Liver (tissue), 3 donors: ENCODE measurements at regions not wholly inside any gene's neighbourhood (a gene's known extent, or its start where the extent isn't known, plus 50 kb on each side); places are given as distances from the start of the nearest gene placed in this dataset.

Experiments used
- ATF3 ChIP-seq: IDR thresholded peaks from 2 replicates; pipeline ENCODE4 v1.6.1; 2016; ENCODE audit warnings: antibody characterized with exemption
- CTCF ChIP-seq: fragments of 150-350 bp; IDR thresholded peaks from 2 replicates; pipeline ENCODE4 v1.5.1; 2017; ENCODE audit warnings: improper control_type of control experiment, low read depth, low read length; ENCODE audit not compliant: missing input control
- EGR1 ChIP-seq, 2 donors: IDR thresholded peaks; 2 replicates each; pipeline ENCODE4 v1.6.1; 2016 to 2018; ENCODE audit warnings: antibody characterized with exemption in 2 of 2, low read depth in 2 of 2
- MAX ChIP-seq: IDR thresholded peaks from 2 replicates; pipeline ENCODE4 v1.6.1; 2016; ENCODE audit warnings: antibody characterized with exemption
- REST ChIP-seq: IDR thresholded peaks from 2 replicates; pipeline ENCODE4 v1.6.1; 2016; ENCODE audit warnings: antibody characterized with exemption, mild to moderate bottlenecking
- RXRA ChIP-seq, 2 donors: IDR thresholded peaks; 2 replicates each; pipeline ENCODE4 v1.6.1; 2017 to 2018; ENCODE audit warnings: antibody characterized with exemption in 2 of 2, mild to moderate bottlenecking in 1 of 2
- TAF1 ChIP-seq: conservative IDR thresholded peaks from 2 replicates; pipeline ENCODE4 v1.6.1; 2016; ENCODE audit warnings: antibody characterized with exemption, mild to moderate bottlenecking
- YY1 ChIP-seq: IDR thresholded peaks from 2 replicates; pipeline ENCODE4 v1.6.1; 2016; ENCODE audit warnings: antibody characterized with exemption, mild to moderate bottlenecking
- donor health status: healthy.
- donor health status: healthy.

DNA sequence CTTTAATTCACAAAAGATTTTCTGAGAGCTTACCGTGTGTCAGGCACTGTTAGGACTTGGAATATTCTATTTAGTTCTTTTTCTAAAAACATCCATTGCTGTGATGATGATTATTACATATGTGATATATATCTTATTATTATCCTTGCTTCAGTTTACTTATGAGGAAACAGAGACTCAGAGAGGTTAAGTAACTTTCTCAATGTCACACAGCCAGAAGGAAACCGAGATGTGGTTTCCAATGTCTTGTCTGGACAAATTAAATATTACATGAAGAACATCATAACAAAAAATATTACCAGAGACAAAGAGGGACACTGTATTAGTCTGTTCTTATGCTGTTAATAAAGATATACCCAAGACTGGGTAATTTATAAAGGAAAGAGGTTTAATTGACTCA lies 125.5 kb upstream of the DAP start:
- TF ChIP-seq CTCF (no peak), YY1 (no peak), EGR1 (IDR thresholded peaks at IDR 0.05; ENCODE audit: low read depth in 2 of 2) (no peak), REST (no peak), TAF1 (no peak), ATF3 (no peak), MAX (no peak), RXRA (IDR thresholded peaks at IDR 0.05) (no peak)
